ENCODE measurements at regions not wholly inside any gene's neighbourhood (a gene's known extent, or its start where the extent isn't known, plus 50 kb on each side); places are given as distances from the start of the nearest gene placed in this dataset.

- no peak for DNase-seq
Measured at GRCh38 chr5:163369776-163370385, 67.5 kb upstream of the CCNG1 start.

DNA sequence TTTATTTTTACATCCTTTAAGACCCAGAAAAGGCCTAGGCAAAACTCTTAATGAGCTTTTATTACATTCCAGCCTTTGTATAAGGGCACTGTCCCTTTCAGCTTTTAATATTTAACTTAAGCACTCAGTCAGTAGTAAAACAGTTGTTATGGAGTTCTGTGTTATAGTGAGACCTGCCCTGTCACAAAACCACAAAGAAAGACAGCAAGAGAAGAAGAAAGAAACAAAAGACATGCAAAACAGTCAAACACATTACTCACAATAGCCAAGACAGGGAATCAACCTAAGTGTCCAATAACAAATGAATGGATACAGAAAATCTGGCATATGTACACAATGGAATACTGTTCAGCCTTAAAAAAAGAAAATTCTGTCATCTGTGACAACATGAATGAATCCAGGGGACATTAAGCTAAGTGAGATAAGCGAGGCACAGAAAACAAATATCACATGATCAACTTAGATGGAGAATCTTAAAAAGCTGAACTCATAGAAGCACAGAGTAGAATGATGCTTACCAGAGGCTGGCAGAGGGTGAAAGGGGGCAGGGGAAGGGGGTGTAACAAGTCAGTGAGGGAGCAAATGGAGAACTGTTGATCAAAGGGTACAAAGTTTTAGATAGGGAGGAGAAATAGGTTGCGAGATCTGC, 63.8 kb upstream of the CCNG1 start:
- DNase-seq, result no peak

GRCh38 chr5:163377982-163378381, 59.4 kb upstream of the CCNG1 start:
- DNase-seq, result no peak

DNA sequence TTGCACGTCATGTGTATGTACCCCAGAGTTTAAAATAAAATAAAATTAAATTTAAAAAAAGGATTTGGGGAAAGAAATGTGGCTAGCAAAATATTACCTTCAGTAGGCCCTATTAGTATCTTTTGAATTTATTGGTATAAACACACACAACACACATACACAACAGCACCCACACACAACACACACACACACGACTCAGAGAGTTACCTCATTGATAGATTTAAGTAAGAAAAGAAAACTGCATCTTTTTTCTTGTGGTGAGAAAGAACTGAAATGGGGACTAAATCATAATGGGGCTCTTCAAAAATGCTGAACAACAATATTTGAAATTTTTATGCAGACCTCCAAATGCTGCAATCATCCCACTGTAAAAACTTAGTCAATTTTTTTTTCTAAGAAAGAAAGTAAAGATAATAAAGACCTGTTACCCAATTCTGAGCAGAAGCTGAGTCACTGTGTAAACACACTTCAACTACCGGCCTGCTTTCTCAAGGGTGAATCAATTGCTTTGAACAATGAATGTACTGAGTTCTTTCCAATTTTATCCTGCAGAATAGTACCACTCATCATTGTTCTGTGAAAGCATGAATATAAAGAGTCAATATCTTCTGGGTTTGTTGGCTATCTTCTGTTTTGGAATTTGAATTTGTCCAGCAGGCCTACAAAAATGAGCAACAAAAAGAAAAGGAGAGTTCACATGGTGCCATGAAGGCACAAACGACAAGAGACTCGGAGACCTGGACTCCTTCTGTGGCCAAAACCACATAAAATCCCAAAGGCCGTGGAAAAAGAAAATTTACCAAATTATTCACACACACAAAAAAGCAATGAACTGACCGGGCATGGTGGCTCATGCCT, 57.9 kb upstream of the CCNG1 start:
- DNase-seq, result peak; percentile 67

DNA sequence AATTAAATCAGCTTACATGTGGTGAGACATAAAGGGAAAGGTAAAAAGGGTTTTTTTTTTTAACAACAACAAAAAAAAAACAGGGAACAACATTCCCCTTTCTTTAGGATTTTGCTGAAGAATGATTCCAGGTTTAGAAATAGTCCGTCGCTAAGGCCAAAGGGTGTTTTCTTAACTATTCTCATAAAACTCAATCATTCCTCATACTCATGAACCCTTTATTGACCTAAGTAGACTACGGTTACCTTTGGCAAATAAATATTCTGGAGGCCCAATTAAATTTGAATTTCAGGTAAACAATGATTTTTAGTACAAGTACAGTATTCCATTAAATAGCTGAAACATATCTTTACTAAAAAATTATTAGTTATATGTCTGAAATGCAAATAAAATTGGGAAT, 55.6 kb upstream of the CCNG1 start:
- DNase-seq, result no peak

GRCh38 chr5:163383754-163384153, 53.6 kb upstream of the CCNG1 start:
- DNase-seq, result no peak

- DNase-seq, result no peak
Measured at GRCh38 chr5:163384669-163385068, 52.7 kb upstream of the CCNG1 start.

DNA sequence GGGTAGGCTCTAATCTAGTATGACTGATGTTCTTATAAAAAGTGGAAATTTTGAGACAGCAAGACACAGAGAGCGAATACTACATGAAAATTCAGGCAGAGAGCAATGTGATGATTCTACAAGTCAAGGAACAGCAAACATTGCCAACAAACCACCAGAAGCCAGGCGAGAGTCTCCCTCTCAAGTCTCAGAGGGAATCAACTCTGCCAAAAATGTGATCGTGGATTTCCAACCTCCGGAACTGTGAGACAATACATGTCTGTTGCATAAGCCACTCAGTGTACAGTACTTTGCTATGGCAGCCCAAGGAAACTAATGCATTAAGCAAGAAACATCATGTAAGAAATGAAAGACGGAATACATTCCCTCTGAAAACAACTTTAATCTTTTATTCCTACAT, 52.1 kb upstream of the CCNG1 start:
- DNase-seq, result peak; percentile 62

DNA sequence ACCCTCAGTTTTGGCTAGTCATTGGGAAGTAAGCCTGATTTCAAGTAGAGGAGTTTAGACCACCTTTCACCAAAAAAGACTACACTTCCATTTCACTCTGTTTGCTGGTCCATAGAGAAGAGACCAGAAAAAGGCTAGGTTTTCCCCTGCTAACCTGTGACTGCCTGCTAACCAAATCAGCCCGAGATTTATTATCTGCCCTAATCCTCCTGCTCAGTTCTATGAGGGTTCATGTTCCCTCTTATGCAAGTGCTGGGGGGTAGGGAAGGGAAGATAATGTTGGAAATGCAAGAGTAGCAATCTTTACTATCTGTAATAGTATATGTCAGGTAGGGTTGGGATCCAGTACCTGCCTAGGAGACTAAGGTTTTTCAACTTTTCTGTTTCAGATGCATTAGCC, 51.6 kb upstream of the CCNG1 start:
- no peak for DNase-seq

- DNase-seq, result no peak
Measured at GRCh38 chr5:163386352-163386751, 51.0 kb upstream of the CCNG1 start.

GRCh38 chr5:163387589-163388343, 49.6 kb upstream of the CCNG1 start:
- peak; percentile 34 for DNase-seq
